HG03103 (cell line): ENCODE measurements at regions not wholly inside any gene's neighbourhood (a gene's known extent, or its start where the extent isn't known, plus 50 kb on each side); places are given as distances from the start of the nearest gene placed in this dataset.

Experiments
- ATAC-seq: cut with Tn5 transposase; IDR thresholded peaks from one replicate; pipeline ENCODE4 v1.9.1; 2021; ENCODE audit warnings: low read depth; ENCODE audit not compliant: unreplicated experiment

DNA sequence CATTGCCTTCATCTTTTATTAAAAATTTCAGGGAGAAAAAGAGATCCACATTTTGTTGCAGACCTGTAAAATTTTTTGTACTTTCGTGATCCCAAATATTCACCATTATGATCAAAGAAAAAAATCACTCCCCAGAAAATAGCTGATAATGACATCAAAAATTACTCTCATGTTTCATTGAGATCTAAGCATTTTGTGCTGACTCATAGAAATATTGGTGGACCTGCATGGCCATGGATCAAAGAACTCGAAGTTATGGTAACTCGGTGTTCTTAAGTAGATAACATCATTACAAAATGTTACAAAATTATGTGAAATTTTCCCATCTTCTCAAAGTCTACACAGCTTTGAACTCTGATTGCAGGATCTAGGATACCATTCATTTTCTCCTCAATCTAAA is 135.8 kb downstream of the PTGER3 start:
- no peak for ATAC-seq

- no peak for ATAC-seq
Measured at GRCh38 chr1:70914224-70914623, 133.4 kb downstream of the PTGER3 start.

- ATAC-seq, result no peak
Measured at GRCh38 chr1:70915258-70916033, 132.2 kb downstream of the PTGER3 start.

DNA sequence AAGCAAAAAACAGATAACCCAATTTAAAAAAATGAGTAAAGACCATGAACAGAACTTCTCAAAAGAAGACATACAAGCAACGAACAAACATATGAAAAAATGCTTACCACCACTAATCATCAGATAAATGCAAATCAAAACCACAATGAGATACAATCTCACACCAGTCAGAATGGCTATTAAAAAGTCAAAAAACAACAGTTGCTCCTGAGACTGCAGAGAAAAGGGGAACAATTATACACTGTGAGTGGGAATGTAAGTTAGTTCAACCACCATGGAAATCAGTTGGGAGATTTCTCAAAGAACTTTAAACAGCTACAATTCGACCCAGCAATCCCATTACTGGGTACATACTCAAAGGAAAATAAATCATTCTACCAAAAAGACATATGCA is 131.6 kb downstream of the PTGER3 start:
- no peak for ATAC-seq

DNA sequence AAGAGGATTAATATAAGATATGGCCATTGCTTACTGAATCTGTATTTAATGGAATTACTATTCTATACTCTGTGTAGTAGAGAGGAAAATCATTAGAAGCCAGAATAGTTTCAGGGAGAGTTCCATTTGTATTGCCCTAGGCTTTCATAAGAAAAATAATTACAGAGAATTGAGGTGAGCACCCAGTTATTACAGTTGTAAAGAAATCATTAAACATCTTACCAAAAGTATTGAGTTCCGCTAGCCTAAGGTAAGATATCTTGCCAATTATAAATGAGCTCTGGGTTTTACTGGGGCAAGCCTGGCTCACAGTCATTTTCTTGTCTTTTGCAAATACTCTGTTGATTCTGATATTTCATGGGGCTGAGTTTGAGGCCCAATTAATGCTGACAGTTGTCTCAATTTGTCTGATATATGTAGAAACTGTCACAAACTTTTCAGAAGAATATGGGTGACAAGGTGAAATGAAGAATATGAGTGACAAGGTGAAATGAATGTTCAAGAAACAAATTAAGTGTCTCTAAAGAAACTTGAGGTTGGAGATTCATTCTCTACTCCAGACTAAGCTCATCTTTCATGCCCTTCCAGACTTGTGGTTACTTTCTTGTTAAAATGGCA is 127.8 kb downstream of the PTGER3 start:
- no peak for ATAC-seq
